Upper lobe of right lung (tissue), 1 donor: ENCODE measurements at regions not wholly inside any gene's neighbourhood (a gene's known extent, or its start where the extent isn't known, plus 50 kb on each side); places are given as distances from the start of the nearest gene placed in this dataset.

Experiments
- ATAC-seq: fragments of 200-7000 bp; cut with Tn5 transposase; one replicate; pipeline ENCODE4 v1.9.1; 2020; ENCODE audit warnings: mild to moderate bottlenecking, moderate library complexity
- DNase-seq: peaks from one replicate; pipeline ENCODE4 v3.0.0-alpha.2; 2020
- H3K27ac ChIP-seq: fragments of 200-600 bp; one replicate; pipeline ENCODE4 v1.8.0; 2022
- H3K27me3 ChIP-seq: fragments of 200-600 bp; one replicate; pipeline ENCODE4 v1.8.0; 2022; ENCODE audit warnings: mild to moderate bottlenecking
- H3K36me3 ChIP-seq: fragments of 200-600 bp; one replicate; pipeline ENCODE4 v1.8.0; 2022
- H3K4me1 ChIP-seq: fragments of 200-600 bp; one replicate; pipeline ENCODE4 v1.8.0; 2022
- H3K4me3 ChIP-seq: fragments of 200-600 bp; one replicate; pipeline ENCODE4 v1.8.0; 2022; ENCODE audit warnings: mild to moderate bottlenecking
- H3K9me3 ChIP-seq: fragments of 200-600 bp; one replicate; pipeline ENCODE4 v1.8.0; 2022
- CTCF ChIP-seq: fragments of 200-600 bp; IDR thresholded peaks from one replicate; pipeline ENCODE4 v1.8.0; 2022; ENCODE audit warnings: antibody characterized with exemption
- intact Hi-C: fragments of 100-400 bp; cut with DNase I; formaldehyde crosslinking; loops from one replicate; pipeline ENCODE4 v1.11.0; 2022
- donor health status: DM: no; HTN: yes; CAD: no; lungs with severe emphysema.

GRCh38 chr10:27366769-27367168, 126.2 kb upstream of the ACBD5 start:
- Histone ChIP-seq H3K4me3 (no peak overlapping the region), H3K4me1 (no peaks in the 10 kb centered on the region), H3K27ac (no peak overlapping the region), H3K27me3 (no peaks in the 10 kb centered on the region), H3K9me3 (no peaks in the 10 kb centered on the region), H3K36me3 (no peaks in the 10 kb centered on the region)
- no peak for TF ChIP-seq CTCF
- DNase-seq (no peak), ATAC-seq (no peak)
- intact Hi-C loops = no loop called here

- intact Hi-C loops = no loop called here
- no peak for ATAC-seq
- Histone ChIP-seq H3K9me3 (no peaks in the 10 kb centered on the region), H3K27ac (no peak overlapping the region), H3K4me1 (no peaks in the 10 kb centered on the region), H3K36me3 (no peaks in the 10 kb centered on the region), H3K27me3 (no peaks in the 10 kb centered on the region), H3K4me3 (no peak overlapping the region)
- DNase-seq = no peak
- no peak for TF ChIP-seq CTCF
Measured at GRCh38 chr10:27364028-27364427, 123.4 kb upstream of the ACBD5 start.

GRCh38 chr10:27360581-27361172, 120.1 kb upstream of the ACBD5 start:
- no peak overlapping the region for H3K27ac ChIP-seq
- intact Hi-C loops = no loop called here
- peak; percentile 81 for TF ChIP-seq CTCF
- H3K4me1 ChIP-seq = no peaks in the 10 kb centered on the region
- DNase-seq (peak; percentile 82), ATAC-seq (peak; percentile 95)
- H3K9me3 ChIP-seq = no peaks in the 10 kb centered on the region
- H3K36me3 ChIP-seq = no peaks in the 10 kb centered on the region
- no peak overlapping the region for H3K4me3 ChIP-seq
- no peaks in the 10 kb centered on the region for H3K27me3 ChIP-seq

GRCh38 chr10:27359792-27360355, 119.3 kb upstream of the ACBD5 start:
- Histone ChIP-seq H3K27me3 (no peaks in the 10 kb centered on the region), H3K4me3 (no peak overlapping the region), H3K36me3 (no peaks in the 10 kb centered on the region), H3K9me3 (no peaks in the 10 kb centered on the region), H3K4me1 (no peaks in the 10 kb centered on the region), H3K27ac (no peak overlapping the region)
- intact Hi-C loops = no loop called here
- TF ChIP-seq CTCF = no peak
- no peak for ATAC-seq
- DNase-seq = no peak

- no peaks in the 10 kb centered on the region for H3K9me3 ChIP-seq
- no peak for TF ChIP-seq CTCF
- no peaks in the 10 kb centered on the region for H3K36me3 ChIP-seq
- no peak overlapping the region for H3K27ac ChIP-seq
- H3K4me3 ChIP-seq = no peak overlapping the region
- H3K4me1 ChIP-seq = no peaks in the 10 kb centered on the region
- ATAC-seq = no peak
- DNase-seq = no peak
- intact Hi-C loops = no loop called here
- H3K27me3 ChIP-seq = peaks cover 13% of the 10 kb centered on the region
Measured at GRCh38 chr10:27356738-27357137, 116.1 kb upstream of the ACBD5 start.
